NOMO-1 treated with dmso at 0.1 percent for 144 hours (cell line): ENCODE measurements at regions not wholly inside any gene's neighbourhood (a gene's known extent, or its start where the extent isn't known, plus 50 kb on each side); places are given as distances from the start of the nearest gene placed in this dataset.
A peak's percentile ranks its signal among the peaks of the same experiment; 100 is the strongest.
"Not testable (repeated sequence)": the region's sequence is repeated elsewhere in the genome, so short reads cannot be mapped to it uniquely, and the experiment has no call there.

Experiments used
- DNase-seq: peaks from one replicate; lab custom pipeline; 2025; ENCODE audit not compliant: unreplicated experiment; lab: John Stamatoyannopoulos, UW

DNA sequence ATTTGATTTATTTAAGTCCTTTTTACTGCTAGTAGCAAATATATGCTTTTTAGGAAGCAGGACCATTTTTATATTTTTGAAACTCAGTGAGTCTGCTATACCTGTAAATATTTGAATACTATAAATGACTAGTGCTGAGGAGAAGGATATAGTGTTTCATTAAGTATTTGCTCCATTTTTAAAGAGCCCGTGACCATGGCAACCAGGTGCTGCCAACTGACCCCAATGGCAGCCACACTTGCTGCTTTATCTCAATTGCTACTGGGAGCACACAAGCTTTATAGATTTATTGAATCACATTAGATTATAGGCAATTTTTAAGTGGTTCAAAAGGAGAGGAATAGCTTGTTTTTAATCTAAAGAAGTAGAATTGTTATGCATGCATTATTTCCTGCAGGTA, 142.0 kb downstream of the SCG2 start:
- no peak for DNase-seq

DNA sequence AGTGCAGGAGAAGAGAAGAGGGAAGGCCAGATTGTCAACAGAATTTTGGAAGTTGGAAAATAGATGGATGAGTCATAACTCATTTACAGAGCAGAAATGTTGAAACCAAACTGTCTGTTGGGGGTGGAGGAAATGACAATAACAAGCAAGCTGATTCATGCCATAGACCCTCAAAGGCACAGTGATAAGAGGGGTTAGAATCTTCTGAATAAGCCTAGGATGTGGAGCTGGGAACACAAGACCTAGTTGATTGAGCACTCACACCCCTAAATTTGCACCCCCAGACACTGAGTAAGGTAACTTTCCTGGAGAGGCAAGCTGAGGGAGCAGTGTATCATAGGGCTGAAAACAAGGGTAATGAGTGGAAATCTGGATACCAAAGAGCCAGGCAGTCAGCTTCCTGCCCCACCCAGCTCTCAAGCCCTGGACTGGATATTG, 141.4 kb downstream of the SCG2 start:
- peak; percentile 48 for DNase-seq

DNA sequence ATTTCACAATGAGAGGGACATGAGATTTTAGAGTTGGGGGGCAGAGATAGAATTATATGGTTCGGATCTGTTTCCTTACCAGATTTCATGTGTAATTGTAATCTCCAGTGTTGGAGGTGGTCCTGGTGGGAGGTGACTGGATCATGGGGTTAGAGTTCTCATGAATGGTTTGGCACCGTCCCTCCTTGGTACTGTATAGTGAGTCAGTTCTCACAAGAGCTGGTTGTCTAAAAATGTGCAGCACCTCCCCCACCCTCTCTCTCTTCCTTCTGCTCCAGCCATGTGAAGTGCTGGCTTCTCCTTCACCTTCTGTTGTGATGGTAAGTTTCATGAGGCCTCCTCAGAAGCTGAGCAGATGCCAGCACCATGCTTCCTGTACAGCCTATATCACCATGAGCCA, 138.1 kb downstream of the SCG2 start:
- no peak for DNase-seq

DNA sequence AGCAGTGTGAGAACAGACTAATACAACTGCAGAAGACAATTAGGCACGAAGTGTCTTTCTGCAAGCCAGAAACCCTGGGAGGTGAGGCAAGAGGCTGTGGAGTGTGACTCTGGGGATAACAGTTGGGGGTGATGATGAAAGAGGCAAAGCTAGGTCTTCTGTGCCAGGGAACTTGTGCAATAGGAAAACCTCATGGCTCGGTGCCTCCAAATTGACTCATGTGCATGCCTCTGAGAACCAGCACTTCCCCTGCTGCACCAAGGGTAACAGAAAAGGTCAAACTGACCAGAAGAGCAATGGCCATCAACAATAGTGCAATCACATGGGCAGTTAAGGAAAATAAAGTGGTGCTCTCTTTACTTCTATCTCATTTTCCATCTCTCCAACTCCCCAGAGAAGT, 136.4 kb downstream of the SCG2 start:
- DNase-seq: peak; percentile 91

DNA sequence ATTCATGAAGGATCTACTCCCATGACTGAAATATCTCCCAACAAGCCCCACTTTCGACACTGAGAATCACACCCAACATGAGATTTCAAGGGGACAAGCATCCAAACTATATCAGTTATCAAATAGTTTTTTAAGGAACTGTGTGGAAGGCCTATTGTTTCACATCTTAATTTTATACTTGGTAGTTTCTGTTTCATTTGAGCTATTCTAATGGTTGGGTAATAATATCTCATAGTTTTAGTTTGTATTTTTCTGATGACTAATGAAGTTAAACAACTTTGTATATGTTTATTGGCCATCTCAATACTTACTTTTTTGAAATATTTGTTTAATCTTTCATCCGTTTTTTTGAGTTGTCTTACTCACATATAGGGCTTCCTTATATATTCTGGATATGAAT, 135.0 kb downstream of the SCG2 start:
- no peak for DNase-seq

DNA sequence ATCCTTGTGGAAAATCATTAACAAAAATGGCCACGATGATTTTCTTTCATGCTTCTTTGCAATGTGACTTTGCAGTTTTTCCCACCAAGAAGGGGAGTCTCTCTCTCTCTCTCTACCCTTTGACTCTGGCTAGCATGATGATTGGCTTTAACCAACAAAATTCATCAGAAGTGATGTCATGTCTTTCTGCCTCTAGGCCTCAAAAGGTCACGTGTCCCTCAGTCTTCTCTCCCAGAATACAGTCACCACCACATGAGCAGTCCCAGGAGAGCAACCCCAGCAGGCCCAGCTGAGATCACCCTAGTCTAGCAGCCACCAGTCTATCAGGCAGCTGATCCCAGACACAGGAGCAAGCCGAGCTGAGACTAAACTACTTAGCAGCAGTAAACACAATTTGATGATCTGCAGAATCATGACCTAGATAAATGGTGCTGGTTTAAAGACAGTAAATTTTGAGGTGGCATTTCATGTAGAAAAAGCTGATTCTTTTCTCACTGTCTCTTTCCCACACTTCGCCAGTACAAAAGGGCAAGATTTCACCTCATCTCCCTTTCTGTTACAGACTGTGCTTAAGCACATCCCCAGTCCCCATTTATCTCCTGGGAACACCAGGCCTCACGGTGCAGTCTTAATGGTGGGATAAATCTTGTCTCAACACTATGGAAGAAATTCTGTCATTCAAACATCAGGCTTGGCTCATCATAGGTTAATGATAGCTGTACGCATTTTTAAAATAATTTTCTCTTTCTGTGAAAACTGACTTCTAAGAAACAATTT, 132.7 kb downstream of the SCG2 start:
- DNase-seq: no peak

DNA sequence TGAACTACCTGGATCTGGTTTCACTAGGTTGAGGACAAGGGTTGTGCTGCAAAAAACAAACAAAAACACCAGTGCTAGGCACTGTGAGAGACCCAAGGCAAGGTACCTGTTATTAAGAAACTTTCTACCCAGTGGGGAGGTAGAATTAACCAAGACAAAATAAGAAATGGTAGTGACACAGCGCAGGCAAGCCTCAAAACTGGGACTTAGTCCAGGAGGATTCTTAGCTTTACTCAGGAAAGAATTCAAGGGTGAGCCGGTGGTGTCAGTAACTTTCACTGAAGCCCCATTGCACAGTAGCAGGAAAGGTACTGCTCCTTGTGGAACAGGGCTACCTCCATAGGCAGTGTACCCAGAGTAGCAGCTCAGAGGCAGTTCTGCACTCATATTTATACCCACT, 131.6 kb downstream of the SCG2 start:
- no peak for DNase-seq

DNA sequence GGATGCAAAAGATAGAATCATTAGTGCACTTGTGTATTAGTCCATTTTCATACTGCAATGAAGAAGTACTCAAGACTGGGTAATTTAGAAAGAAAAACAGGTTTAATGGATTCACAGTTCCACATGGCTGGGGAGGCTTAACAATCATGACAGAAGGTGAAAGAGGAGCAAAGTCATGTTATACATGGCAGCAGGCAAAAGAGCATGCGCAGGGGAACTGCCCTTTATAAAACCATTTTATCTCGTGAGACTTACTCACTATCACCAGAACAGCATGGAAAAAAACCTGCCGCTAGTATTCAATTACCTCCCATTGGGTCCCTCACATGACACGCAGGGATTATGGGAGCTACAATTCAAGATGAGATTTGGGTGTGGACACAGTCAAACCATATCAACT, 129.4 kb downstream of the SCG2 start:
- DNase-seq: no peak

DNA sequence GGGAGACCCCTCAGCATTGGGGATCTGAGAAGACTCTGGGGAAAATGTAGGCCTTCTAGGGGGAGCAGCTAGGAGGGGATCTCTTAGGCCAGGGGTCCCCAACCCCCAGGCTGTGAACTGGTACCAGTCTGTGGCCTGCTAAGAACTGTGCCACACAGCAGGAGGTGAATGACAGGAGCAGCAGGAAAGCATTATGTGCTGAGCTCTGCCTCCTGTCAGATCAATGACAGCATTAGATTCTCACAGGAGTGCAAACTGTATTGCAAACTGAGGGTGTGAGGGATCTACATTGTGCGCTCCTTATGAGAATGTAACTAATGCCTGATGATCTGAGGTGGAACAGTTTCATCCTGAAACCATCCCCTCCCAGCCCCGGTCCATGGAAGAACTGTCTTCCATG, 127.3 kb downstream of the SCG2 start:
- DNase-seq: no peak

DNA sequence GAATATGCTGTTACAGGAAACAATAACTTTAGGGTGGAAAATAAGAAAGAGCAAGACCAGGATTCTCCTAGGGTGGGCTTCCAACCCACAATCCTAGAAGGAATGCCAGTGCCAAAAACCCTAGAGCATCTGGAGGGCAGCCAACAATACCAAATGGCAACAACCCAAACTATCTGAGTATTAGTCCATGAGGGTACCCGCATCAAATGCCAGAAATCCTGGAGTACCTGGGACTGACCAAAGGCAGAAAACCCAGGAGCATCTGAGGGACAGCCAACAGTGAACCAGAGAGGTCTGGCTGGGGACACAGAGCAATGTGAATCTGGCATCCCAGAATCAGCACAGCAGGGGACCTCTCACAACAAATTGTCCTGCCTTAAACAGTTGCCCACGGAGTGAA, 126.3 kb downstream of the SCG2 start:
- no peak for DNase-seq

DNA sequence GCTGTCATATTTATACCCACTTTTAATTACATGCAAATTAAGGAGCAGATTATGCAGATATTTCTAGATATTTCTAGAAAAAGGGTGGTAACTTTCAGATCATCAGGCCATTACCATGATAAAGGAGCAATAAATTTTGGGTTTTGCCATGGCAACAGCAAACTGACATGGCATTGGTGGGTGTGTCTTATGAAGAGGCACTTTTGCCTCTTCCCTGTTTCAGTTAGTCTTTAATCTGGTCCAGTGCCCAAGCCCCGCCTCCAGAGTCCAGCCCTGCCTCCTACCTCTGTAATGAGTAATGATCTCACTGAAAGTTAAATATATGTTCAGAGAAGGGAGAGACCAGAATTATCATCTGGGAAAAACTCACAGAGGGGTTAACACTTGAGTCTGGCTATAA, 124.8 kb downstream of the SCG2 start:
- DNase-seq: no peak

DNA sequence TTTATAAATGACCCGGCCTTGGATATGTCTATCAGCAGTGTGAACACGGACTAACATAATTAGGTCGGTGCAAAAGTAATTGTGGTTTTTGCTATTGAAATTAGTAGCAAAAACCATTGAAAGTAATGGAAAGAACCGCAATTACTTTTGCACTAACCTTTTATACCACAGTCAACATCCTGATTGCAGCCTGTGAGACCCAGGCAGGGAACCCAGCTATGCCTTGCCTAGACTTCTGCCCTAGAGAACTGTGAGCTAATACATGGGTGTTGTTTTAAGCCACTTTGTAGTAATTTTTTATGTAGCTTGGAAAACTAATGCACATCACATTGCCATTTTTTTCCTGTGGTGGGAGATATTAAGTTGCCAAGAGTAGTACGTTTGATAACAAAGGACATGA, 120.7 kb downstream of the SCG2 start:
- no peak for DNase-seq

DNA sequence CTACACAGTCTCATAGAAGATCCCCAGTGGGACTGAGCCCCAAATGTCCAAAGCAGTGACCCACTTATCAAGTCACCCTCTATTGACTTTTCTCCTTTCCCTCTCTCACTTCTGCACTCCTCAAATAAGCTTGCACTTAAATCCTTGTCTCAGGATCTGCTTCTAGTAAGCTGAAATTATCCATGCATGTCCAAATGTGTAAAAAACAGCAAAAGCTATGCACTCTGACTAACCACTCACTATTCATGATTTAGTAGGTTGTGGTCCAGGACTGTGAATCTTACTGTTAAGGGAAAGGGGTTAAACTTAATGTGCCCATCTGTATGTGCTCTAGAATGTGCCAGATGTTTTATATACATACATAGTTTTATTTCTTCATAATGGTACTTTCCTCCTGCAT, 115.4 kb downstream of the SCG2 start:
- no peak for DNase-seq

DNA sequence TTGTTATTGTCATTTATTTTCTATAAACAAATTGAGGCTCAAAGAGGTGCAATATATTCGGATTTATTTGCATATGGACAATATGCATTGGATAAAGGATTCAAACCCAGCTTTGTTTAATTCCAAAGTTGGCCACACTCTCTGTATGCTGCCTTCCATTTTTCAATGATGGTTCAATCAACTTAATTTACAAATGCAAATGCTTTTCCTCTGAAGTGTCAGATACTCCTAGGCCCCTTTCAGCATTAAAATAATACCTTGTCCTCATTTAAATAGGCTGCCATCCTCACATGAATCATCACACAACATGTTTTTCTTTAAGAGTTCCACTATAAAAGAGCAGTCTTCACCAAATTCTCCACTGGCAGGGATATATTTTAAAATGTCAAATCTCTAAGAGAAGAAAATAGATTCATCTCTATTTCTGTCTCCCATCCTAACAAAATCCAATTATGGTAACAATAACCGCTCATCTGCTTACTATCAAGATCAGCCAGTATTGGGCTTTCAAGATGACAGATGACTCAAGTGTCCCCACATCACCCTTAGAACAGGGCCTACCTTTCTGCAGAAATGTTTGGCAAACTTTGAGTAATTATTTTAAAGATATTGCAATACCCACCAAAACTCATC, 114.8 kb downstream of the SCG2 start:
- no peak for DNase-seq

DNA sequence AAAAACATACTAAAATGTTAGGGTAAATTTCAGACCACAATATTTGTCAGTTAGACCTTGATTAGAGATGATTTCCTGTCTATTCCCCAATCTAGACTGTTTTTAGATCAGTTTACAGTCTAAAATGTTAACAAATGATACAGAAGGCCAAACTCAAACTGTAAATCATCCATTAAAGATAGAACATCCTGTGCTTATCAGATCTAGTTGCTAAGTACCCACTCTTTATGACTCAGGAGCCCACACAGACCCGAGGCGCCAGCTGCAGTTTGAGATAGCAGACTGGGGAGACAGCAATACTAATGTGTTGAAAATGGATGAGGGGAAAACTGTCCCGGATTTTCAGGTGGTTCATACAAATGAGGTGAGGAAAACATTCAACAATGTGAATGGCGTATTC, 113.3 kb downstream of the SCG2 start:
- DNase-seq: no peak

DNA sequence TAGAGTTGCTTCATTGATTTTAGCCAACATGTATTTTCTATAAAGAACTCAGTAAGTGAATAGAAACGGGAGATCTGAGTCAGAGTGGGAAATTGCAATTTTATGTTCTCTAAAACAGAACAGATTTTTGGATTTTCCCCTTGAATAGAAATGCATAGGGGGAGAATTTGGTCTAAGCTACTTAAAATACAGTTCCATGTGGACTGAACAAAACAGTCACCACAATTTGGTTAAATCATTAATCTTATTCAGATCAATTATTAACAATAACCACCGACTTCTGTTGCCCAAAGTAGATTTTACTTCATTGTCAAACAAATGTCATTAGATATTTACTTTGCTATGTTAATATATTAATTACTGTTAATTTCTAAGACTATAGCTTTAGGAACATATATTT, 107.7 kb downstream of the SCG2 start:
- no peak for DNase-seq

DNA sequence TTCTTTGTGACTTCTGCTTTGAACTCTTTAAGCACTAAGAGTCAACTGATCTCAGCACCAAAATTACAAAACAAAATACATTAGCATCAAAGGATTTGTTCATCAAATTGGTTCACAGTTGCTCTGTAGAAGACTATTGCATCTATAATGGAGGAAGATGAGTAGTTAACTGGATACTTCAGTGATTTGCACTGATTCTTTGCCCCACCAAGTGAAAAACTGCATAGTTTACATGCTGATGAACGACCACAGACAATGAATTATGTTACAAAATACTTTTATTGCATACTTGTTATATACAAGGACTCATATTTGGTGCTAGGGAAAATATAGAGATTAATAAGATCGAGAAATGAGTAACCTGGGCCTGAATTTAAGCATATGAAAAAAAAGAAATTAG, 107.2 kb downstream of the SCG2 start:
- DNase-seq: no peak

DNA sequence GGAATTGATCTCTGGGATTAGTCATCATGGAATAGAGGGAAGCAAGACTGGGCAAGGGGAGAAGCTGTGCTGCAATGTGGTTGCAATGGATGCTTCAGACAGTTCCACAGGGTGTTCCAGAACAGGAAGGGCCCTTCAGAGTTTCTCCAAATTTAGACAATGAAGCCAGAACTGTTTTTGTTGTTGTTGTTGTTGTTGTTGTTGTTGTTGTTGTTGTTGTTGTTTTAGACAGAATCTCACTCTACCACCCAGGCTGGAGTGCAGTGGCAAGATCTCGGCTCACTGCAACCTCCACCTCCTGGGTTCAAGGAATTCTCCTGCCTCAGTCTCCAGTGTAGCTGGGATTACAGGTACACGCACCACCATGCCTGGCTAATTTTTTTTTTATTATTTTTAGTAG, 105.3 kb downstream of the SCG2 start:
- not testable (repeated sequence) for DNase-seq

DNA sequence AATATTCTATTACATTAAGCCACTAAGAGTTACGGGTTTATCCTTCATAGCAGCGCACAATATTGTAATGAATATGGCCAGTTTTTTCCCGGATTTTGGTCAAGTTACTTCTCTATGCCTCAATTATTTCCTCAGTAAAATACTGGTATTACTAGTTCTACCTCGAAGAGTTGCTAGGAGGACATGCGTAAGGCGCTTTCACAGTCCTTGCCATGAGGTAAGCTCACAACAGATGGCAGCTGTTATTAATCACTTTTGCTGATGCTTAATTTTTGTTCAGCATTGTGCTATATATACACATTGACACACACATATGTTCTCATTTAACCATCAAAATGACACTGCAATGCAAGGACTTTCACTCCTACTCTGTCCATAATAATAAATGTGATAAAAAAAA, 101.5 kb downstream of the SCG2 start:
- DNase-seq: no peak

DNA sequence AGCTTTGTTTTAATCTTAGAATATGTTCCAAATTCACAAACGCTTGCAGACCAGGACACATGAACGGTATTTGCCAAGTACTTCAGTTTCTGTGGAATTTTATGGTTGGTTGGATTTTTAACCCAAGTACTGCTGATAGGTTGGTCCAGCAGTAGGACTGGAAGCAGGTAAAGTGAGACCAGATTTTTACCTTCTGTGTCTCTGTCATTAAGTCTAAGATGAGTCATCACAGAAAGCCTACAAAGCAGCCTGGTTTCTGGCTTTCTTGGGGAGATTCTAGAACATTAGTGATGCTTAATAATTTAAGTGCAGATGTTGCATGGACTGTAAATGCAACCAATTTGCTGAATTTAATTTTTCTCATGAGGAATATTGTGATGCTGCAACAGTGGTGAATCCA, 100.5 kb downstream of the SCG2 start:
- no peak for DNase-seq

DNA sequence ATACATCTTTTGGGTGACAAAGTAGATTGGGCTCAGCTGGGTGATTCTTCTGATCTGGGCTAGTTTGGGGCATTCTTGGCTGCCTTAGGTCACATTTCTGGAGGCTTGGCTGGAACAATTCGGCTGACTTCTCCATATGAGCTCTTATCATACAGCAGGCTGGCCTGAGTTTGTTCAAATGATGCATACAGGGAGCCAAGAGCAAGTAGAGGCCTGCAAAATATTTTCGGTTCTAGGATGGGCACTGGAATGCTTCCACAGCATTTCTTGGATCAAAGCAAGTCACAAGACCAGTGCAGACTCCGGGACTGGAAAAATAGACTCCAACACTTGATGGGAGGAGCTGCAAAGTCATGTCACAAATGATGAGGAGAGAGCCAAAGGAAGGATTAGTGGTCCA, 98.4 kb downstream of the SCG2 start:
- no peak for DNase-seq

DNA sequence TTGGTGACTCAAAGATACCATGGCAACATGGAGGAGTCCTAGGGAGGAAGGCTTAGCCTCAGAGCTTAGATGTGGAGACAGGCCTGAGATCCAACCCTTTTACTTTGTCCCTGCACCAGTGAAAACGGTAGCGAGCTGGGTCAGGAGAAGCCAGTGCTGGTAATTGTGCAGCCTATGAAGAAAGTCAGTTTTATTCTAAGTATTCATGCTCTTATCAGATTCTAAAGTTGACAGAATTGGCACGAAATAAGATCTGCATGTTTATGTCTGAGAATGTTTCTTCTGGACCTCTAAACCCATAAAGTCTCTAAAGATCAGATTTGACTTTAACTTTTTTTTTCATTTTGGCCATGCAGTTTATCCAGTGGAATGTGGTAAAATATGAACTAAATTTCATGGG, 93.8 kb downstream of the SCG2 start:
- no peak for DNase-seq

DNA sequence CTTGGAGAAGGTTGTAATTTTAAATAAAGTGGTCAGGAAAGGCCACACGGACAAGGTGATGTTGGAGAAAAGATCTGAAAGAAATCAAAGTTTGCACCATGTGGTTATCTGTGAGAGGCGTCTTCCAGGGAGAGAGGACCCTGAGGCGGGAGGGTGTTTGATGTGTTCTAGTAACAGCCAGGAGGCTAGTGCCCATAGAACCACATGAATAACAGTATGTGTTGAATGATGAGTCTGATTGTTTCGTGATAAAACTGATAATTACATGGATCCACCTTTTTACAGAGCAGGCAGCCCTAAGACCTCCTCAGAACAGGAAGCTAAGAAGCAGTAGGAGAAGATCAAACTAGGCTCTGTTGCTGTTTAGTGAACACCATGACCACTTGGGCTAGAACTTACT, 91.4 kb downstream of the SCG2 start:
- DNase-seq: no peak
